Nephron progenitor cell (in vitro differentiated cells): ENCODE measurements at regions not wholly inside any gene's neighbourhood (a gene's known extent, or its start where the extent isn't known, plus 50 kb on each side); places are given as distances from the start of the nearest gene placed in this dataset.
A peak's percentile ranks its signal among the peaks of the same experiment; 100 is the strongest.
"Not testable (repeated sequence)": the region's sequence is repeated elsewhere in the genome, so short reads cannot be mapped to it uniquely, and the experiment has no call there.

ENCODE experiments used
- DNase-seq: peaks from one replicate; pipeline ENCODE4 v3.0.0; 2021
- H3K27ac Mint-ChIP-seq: 2 replicates; pipeline ENCODE4 v1.8.0; 2021; ENCODE audit warnings: mild to moderate bottlenecking, moderate library complexity, mixed read lengths
- H3K27me3 Mint-ChIP-seq: 2 replicates; pipeline ENCODE4 v1.8.0; 2021; ENCODE audit warnings: mild to moderate bottlenecking, low read depth, mixed read lengths; ENCODE audit not compliant: poor library complexity
- H3K36me3 Mint-ChIP-seq: 2 replicates; pipeline ENCODE4 v1.8.0; 2021; ENCODE audit warnings: low read depth, mixed read lengths
- H3K4me1 Mint-ChIP-seq: 2 replicates; pipeline ENCODE4 v1.8.0; 2021; ENCODE audit warnings: mixed read lengths
- H3K4me3 Mint-ChIP-seq: 2 replicates; pipeline ENCODE4 v1.8.0; 2021; ENCODE audit warnings: mild to moderate bottlenecking, moderate library complexity, mixed read lengths
- H3K9me3 Mint-ChIP-seq: 2 replicates; pipeline ENCODE4 v1.8.0; 2021; ENCODE audit warnings: mild to moderate bottlenecking, moderate library complexity, mixed read lengths
- TF ChIP-seq, protein P1 (sequence below): fragments of 200-600 bp; sonication (generic); IDR thresholded peaks from 2 replicates; pipeline ENCODE4 v1.5.0; 2021; ENCODE audit warnings: antibody characterized with exemption

GRCh38 chrX:93177930-93178329 lies 495.4 kb downstream of the NAP1L3 start:
- DNase-seq = no peak
- H3K4me3 Mint-ChIP-seq = no peak overlapping the region
- no peak overlapping the region for H3K27ac Mint-ChIP-seq
- no peaks in the 10 kb centered on the region for H3K4me1 Mint-ChIP-seq
- peaks cover 49% of the 10 kb centered on the region for H3K9me3 Mint-ChIP-seq
- no peaks in the 10 kb centered on the region for H3K27me3 Mint-ChIP-seq
- TF ChIP-seq, protein P1, sequence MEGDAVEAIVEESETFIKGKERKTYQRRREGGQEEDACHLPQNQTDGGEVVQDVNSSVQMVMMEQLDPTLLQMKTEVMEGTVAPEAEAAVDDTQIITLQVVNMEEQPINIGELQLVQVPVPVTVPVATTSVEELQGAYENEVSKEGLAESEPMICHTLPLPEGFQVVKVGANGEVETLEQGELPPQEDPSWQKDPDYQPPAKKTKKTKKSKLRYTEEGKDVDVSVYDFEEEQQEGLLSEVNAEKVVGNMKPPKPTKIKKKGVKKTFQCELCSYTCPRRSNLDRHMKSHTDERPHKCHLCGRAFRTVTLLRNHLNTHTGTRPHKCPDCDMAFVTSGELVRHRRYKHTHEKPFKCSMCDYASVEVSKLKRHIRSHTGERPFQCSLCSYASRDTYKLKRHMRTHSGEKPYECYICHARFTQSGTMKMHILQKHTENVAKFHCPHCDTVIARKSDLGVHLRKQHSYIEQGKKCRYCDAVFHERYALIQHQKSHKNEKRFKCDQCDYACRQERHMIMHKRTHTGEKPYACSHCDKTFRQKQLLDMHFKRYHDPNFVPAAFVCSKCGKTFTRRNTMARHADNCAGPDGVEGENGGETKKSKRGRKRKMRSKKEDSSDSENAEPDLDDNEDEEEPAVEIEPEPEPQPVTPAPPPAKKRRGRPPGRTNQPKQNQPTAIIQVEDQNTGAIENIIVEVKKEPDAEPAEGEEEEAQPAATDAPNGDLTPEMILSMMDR = no peak
- H3K36me3 Mint-ChIP-seq = no peaks in the 10 kb centered on the region

GRCh38 chrX:93169771-93170170 lies 503.6 kb downstream of the NAP1L3 start:
- Mint-ChIP-seq H3K9me3 (peaks cover 45% of the 10 kb centered on the region), H3K4me1 (no peaks in the 10 kb centered on the region), H3K27me3 (no peaks in the 10 kb centered on the region), H3K27ac (no peak overlapping the region), H3K36me3 (no peaks in the 10 kb centered on the region), H3K4me3 (no peak overlapping the region)
- DNase-seq = no peak
- TF ChIP-seq, protein P1 = no peak

DNA sequence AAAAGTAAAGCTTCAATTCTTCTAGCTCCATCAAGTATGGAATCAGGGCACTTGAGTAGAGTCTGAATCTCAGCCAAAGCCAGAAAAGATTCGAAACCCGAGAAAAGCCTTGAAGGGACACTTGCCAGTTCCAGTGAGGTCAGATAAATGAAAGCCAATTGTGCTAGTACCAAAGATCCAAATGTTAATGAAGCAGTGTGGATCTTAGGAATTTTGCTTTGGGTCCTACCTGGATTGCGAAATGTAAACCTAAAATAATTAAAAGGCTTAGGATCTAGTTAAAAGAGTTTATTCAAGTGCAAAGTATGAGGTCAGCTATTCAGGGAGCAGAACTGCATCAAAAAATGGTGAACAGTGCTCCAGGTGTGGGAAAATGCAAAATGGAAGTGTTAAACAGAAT lies 552.6 kb downstream of the NAP1L3 start:
- Mint-ChIP-seq H3K36me3 (no peaks in the 10 kb centered on the region), H3K9me3 (no peaks in the 10 kb centered on the region), H3K27me3 (no peaks in the 10 kb centered on the region), H3K27ac (peak overlapping the region; percentile 85), H3K4me1 (peaks cover 16% of the 10 kb centered on the region), H3K4me3 (no peak overlapping the region)
- no peak for DNase-seq
- TF ChIP-seq, protein P1 = no peak

DNA sequence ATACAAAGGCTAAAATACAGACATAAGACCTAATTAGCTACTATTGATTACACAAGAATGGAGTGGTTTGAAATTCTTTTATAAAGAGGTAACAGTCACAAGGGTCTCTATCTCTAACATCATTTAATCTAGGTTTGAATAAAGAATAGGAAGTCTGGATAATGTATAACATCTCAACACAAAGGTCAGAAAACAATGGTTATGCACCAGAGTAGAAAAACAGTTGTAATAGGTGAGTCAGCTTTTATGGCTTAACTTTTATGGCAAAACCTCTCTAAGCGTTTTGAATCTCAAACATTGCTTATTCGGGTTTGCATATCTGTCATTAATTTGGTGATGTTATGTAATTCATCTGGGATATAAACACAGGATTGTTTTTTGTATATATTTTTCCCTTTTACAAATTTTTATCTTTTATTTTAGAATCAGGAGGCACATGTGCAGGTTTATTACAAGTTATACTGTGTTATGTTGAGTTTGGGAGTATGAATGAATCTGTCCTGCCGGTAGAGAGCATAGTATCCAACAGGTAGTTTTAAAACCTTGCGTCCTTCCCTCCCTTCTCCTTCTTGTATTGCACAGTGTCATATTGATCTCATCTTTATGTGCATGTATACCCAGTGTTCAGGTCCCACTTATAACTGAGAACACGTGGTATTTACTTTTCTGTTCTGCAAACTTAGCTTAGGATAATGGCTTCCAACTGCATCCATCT lies 569.9 kb downstream of the NAP1L3 start:
- not testable (repeated sequence) for H3K36me3 Mint-ChIP-seq, H3K27me3 Mint-ChIP-seq, H3K4me3 Mint-ChIP-seq, H3K27ac Mint-ChIP-seq, H3K4me1 Mint-ChIP-seq, DNase-seq, H3K9me3 Mint-ChIP-seq

DNA sequence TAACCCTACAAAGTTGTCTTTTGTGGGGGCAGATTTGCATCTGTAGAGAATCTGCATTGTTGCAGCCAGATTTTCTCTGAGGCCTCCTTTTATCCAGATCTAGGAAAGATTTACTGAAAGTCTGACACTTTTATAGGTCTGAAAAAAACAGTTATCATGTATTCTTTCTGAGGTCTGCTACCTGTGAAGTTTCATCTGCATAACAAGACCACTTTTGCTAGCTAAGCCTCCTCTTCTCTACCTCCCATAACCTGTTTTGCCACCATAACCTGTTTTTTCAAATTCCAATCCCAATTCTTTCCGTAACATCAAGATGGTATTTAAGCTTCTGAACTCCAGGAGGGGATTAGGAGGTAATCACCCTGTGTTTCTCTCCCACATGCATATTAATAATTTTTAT lies 577.8 kb downstream of the NAP1L3 start:
- DNase-seq, H3K36me3 Mint-ChIP-seq, H3K9me3 Mint-ChIP-seq, H3K4me1 Mint-ChIP-seq, H3K4me3 Mint-ChIP-seq, H3K27ac Mint-ChIP-seq, H3K27me3 Mint-ChIP-seq: not testable (repeated sequence)

GRCh38 chrX:93078906-93079305 lies 594.5 kb downstream of the NAP1L3 start:
- not testable (repeated sequence) for DNase-seq, H3K4me3 Mint-ChIP-seq, H3K27me3 Mint-ChIP-seq, H3K9me3 Mint-ChIP-seq, H3K36me3 Mint-ChIP-seq, H3K4me1 Mint-ChIP-seq, H3K27ac Mint-ChIP-seq

DNA sequence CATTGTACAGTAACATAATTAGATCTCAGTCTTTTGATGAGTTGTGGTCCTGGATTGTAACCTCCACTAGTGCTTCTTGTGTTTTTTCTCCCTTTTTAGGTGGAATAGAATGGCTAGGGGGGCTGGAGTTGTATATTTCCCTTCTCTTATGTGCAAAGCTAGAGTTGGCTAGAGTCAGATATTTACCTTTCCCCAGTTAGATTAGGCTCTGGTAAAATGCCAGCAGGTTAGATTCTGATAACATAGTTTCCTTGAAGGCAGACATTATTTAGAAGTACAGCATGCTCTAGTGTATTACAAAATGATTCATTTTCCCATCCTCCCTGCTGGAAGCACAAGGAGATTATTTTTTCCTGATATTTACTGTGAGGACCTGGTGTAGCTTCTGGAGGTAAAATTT lies 618.1 kb downstream of the NAP1L3 start:
- H3K36me3 Mint-ChIP-seq, H3K27ac Mint-ChIP-seq, H3K4me1 Mint-ChIP-seq, H3K9me3 Mint-ChIP-seq, H3K27me3 Mint-ChIP-seq, DNase-seq, H3K4me3 Mint-ChIP-seq: not testable (repeated sequence)

- not testable (repeated sequence) for H3K36me3 Mint-ChIP-seq, H3K27ac Mint-ChIP-seq, DNase-seq, H3K27me3 Mint-ChIP-seq, H3K4me1 Mint-ChIP-seq, H3K4me3 Mint-ChIP-seq
- peaks cover 36% of the 10 kb centered on the region for H3K9me3 Mint-ChIP-seq
Observed at GRCh38 chrX:93019841-93020240, 653.5 kb downstream of the NAP1L3 start.

- DNase-seq, H3K4me1 Mint-ChIP-seq, H3K27me3 Mint-ChIP-seq, H3K9me3 Mint-ChIP-seq, H3K4me3 Mint-ChIP-seq, H3K36me3 Mint-ChIP-seq: not testable (repeated sequence)
- peak overlapping the region; percentile 16 for H3K27ac Mint-ChIP-seq
Observed at GRCh38 chrX:93014481-93015030, 658.8 kb downstream of the NAP1L3 start.
